SK-N-SH (cell line): ENCODE measurements at regions not wholly inside any gene's neighbourhood (a gene's known extent, or its start where the extent isn't known, plus 50 kb on each side); places are given as distances from the start of the nearest gene placed in this dataset.

Experiments
- CTCF ChIA-PET: fragments of 300-600, 350-600 bp; formaldehyde crosslinking; extraction: SDS; loops from one replicate; lab custom pipeline; 2021; lab: Yijun Ruan, JAX
- POLR2A ChIA-PET: fragments of 350-600 bp; sonication (Branson Sonifier 250); formaldehyde crosslinking; extraction: SDS; loops from one replicate; lab custom pipeline; 2020; ENCODE audit warnings: antibody characterized with exemption, inconsistent platforms; lab: Yijun Ruan, JAX
- DNase-seq: peaks from one replicate; pipeline ENCODE4 v3.0.0; 2012
- H2AFZ ChIP-seq: fragments of 200-600 bp; sonication (generic); 2 replicates; pipeline ENCODE4 v1.8.1; 2016; ENCODE audit warnings: antibody characterized with exemption, mild to moderate bottlenecking, low read depth
- H3F3A ChIP-seq: fragments of 200-600 bp; sonication (generic); replicated peaks from 2 replicates; pipeline ENCODE3; 2016; ENCODE audit warnings: antibody characterized with exemption, mild to moderate bottlenecking; ENCODE audit not compliant: insufficient read depth
- H3K27ac ChIP-seq, 2 experiments: fragments of 200-500 bp in 1 of 2; fragments of 200-600 bp in 1 of 2; sonication (Bioruptor generic) in 1 of 2; sonication (generic), shearing (Covaris generic) in 1 of 2; 2 replicates each; pipeline versions ENCODE4 v1.5.1 to v1.6.1; 2014 to 2016; ENCODE audit warnings: low read depth in 2 of 2, inconsistent platforms in 1 of 2, low read length in 1 of 2, mild to moderate bottlenecking in 1 of 2, mixed read lengths in 1 of 2
- H3K27me3 ChIP-seq: fragments of 200-600 bp; sonication (generic), shearing (Covaris generic); 2 replicates; pipeline ENCODE4 v1.6.1; 2016; ENCODE audit warnings: mixed run types; ENCODE audit not compliant: insufficient read depth
- H3K36me3 ChIP-seq, 2 experiments: fragments of 200-500 bp in 1 of 2; fragments of 200-600 bp in 1 of 2; sonication (Bioruptor generic) in 1 of 2; sonication (generic) in 1 of 2; replicated peaks in 1 of 2; 2 replicates each; pipeline versions ENCODE3 to v1.5.1; 2014 to 2016; ENCODE audit warnings: low read length in 1 of 2, mild to moderate bottlenecking in 1 of 2; ENCODE audit not compliant: insufficient read depth in 2 of 2, control insufficient read depth in 1 of 2
- H3K4me1 ChIP-seq, 2 experiments: fragments of 200-500 bp in 1 of 2; fragments of 200-600 bp in 1 of 2; sonication (Bioruptor generic) in 1 of 2; sonication (generic), shearing (Covaris generic) in 1 of 2; 2 replicates each; pipeline versions ENCODE4 v1.5.1 to v1.6.1; 2014 to 2016; ENCODE audit warnings: low read depth in 1 of 2, low read length in 1 of 2, mixed run types in 1 of 2; ENCODE audit not compliant: insufficient read depth in 2 of 2, control insufficient read depth in 1 of 2
- H3K4me2 ChIP-seq: fragments of 200-600 bp; sonication (generic), shearing (Covaris generic); 2 replicates; pipeline ENCODE4 v1.6.1; 2017; ENCODE audit warnings: mixed run types
- H3K4me3 ChIP-seq, 2 experiments: fragments of 200-500 bp in 1 of 2; fragments of 200-600 bp in 1 of 2; sonication (Bioruptor generic) in 1 of 2; sonication (generic), shearing (Covaris generic) in 1 of 2; 2 replicates each; pipeline versions ENCODE4 v1.5.1 to v1.8.1; 2014 to 2016; ENCODE audit warnings: low read depth in 2 of 2, inconsistent platforms in 1 of 2, low read length in 1 of 2, mild to moderate bottlenecking in 1 of 2, mixed read lengths in 1 of 2, moderate library complexity in 1 of 2
- H3K79me2 ChIP-seq: fragments of 200-600 bp; sonication (generic); 2 replicates; pipeline ENCODE4 v1.8.1; 2017; ENCODE audit warnings: mild to moderate bottlenecking; ENCODE audit not compliant: insufficient read depth
- H3K9ac ChIP-seq: fragments of 200-600 bp; sonication (generic); 2 replicates; pipeline ENCODE4 v1.6.1; 2017; ENCODE audit warnings: mixed run types
- H3K9me2 ChIP-seq: fragments of 200-600 bp; sonication (generic); 2 replicates; pipeline ENCODE4 v1.6.1; 2017; ENCODE audit warnings: mixed run types
- H3K9me3 ChIP-seq: fragments of 200-600 bp; sonication (generic); 2 replicates; pipeline ENCODE4 v1.6.1; 2017; ENCODE audit warnings: mixed run types, mild to moderate bottlenecking, moderate library complexity
- H4K20me1 ChIP-seq: fragments of 200-600 bp; sonication (generic); 2 replicates; pipeline ENCODE4 v1.6.1; 2017; ENCODE audit warnings: mild to moderate bottlenecking, mixed run types; ENCODE audit not compliant: insufficient read depth
- CHD2 ChIP-seq: fragments of 150-350 bp; IDR thresholded peaks from 2 replicates; pipeline ENCODE4 v1.6.1; 2018; ENCODE audit warnings: low read length; ENCODE audit not compliant: partially characterized antibody
- ELF1 ChIP-seq: IDR thresholded peaks from 2 replicates; pipeline ENCODE4 v1.4.0; 2012
- EZH2phosphoT487 ChIP-seq: fragments of 200-600 bp; sonication (generic); IDR thresholded peaks from 2 replicates; pipeline ENCODE4 v1.6.1; 2017; ENCODE audit warnings: low read depth, mixed run types, mild to moderate bottlenecking, antibody characterized with exemption, moderate library complexity, borderline replicate concordance
- FOXJ3 ChIP-seq: sonication (generic); formaldehyde crosslinking; IDR thresholded peaks from 2 replicates; pipeline ENCODE4 v1.5.1; 2020; ENCODE audit warnings: mild to moderate bottlenecking, missing genetic modification reagents
- GABPA ChIP-seq: IDR thresholded peaks from 2 replicates; pipeline ENCODE4 v1.4.0; 2012; ENCODE audit warnings: low read depth, mild to moderate bottlenecking
- GATA2 ChIP-seq: sonication (generic); formaldehyde crosslinking; IDR thresholded peaks from 2 replicates; pipeline ENCODE4 v1.5.0; 2020; ENCODE audit warnings: mild to moderate bottlenecking, missing genetic modification reagents
- NFIC ChIP-seq: IDR thresholded peaks from 2 replicates; pipeline ENCODE4 v1.4.0; 2012; ENCODE audit warnings: borderline replicate concordance
- RXRA ChIP-seq: IDR thresholded peaks from 2 replicates; pipeline ENCODE4 v1.4.0; 2012; ENCODE audit warnings: low read depth, mild to moderate bottlenecking, borderline replicate concordance
- SMC3 ChIP-seq: IDR thresholded peaks from 2 replicates; pipeline ENCODE4 v1.6.1; 2012; ENCODE audit warnings: low read depth, low read length, improper control_type of control experiment
- TCF12 ChIP-seq: IDR thresholded peaks from 2 replicates; pipeline ENCODE4 v1.4.0; 2012
- TEAD4 ChIP-seq: IDR thresholded peaks from 2 replicates; pipeline ENCODE4 v1.4.0; 2012; ENCODE audit warnings: mild to moderate bottlenecking, borderline replicate concordance; ENCODE audit not compliant: insufficient read depth
- WGBS: methylation state at CpG from one replicate; pipeline ENCODE4 v1.1.6; 2017; ENCODE audit warnings: low lambda C conversion rate; 5-methylcytosine and 5-hydroxymethylcytosine counted together
- TF ChIP-seq, protein P1 (sequence below): IDR thresholded peaks from 2 replicates; pipeline ENCODE4 v1.4.0; 2012; ENCODE audit warnings: low read depth, borderline replicate concordance
- TF ChIP-seq, protein P2 (sequence below): IDR thresholded peaks from 2 replicates; pipeline ENCODE4 v1.4.0; 2012; ENCODE audit warnings: low read depth
- TF ChIP-seq, protein P3 (sequence below): fragments of 150-350 bp; IDR thresholded peaks from 2 replicates; pipeline ENCODE4 v1.6.1; 2016; ENCODE audit warnings: mild to moderate bottlenecking, low read depth, low read length
- TF ChIP-seq, protein P4 (sequence below): IDR thresholded peaks from 2 replicates; pipeline ENCODE4; 2012

DNA sequence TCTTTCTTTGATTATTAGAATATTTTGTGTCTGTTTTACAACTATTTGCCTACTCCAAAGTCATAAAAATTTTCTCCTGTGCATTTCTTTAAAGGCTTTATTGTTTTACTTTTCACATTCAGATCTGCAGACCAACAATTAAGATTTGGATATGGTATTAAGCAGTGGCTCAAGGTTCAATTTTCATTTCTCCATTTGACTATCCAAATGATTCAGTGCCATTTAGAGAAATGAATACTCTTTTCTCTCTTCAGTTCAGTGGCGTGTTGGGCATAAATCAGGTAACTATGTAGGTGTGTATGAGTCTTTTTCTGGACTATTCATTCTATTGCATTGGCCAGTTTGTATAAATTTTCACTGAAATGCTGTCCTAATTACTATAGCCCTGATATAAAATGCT lies 57.3 kb upstream of the IL1R1 start (continued):
- TF ChIP-seq, protein P1, sequence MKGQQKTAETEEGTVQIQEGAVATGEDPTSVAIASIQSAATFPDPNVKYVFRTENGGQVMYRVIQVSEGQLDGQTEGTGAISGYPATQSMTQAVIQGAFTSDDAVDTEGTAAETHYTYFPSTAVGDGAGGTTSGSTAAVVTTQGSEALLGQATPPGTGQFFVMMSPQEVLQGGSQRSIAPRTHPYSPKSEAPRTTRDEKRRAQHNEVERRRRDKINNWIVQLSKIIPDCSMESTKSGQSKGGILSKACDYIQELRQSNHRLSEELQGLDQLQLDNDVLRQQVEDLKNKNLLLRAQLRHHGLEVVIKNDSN, result no peak
- no peak for TF ChIP-seq RXRA
- no peak for TF ChIP-seq CHD2

DNA sequence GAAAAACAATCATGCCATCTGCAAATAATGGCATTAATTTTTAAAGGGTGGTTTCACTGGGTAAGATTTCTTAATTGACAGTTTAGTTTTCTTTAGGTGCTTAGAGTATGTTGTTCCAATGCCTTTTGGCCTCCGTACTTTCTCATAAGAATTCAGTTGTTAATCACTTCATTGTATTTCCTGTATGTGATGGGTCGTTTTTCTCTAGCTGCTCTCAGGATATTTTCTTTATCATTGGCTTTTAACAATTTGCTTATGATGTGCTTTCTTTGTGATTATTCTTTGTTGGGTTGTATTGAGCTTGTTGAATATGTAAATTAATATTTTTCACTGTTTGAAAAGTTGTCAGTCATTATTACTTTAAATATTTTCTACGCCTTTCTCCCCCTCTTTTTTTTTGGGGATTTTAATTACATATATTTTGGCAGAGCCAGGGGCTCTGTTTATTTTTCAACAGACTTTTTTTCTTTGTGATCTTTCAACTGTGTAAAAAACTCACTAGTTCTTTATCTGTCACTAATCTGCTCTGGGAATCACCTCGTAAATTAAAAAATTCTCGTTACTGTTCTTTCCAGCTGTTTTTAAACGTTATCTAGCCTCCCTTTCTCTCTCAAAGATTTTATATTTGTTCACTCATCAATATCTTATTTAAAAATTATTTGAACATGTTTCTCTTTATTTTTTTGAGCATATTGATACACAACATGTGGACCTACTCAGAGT lies 56.2 kb upstream of the IL1R1 start:
- no peaks in the 10 kb centered on the region for H3K27me3 ChIP-seq
- peaks cover 5% of the 10 kb centered on the region; the same call in 1 of the 2 replicates for H3K9me3 ChIP-seq
- H3K36me3 ChIP-seq, result peaks cover 0 to 4% of the 10 kb centered on the region in 2 experiments
- WGBS, result 57% methylated on average over 6 of the region's 6 CpGs
- CTCF ChIA-PET, result interaction anchor here (0.6 to 0.9 kb wide), 2 partner anchors 66 to 85 kb away, joined by 3 read pairs; no protein-coding TSS in a partner anchor
- H4K20me1 ChIP-seq, result no peaks in the 10 kb centered on the region
- H3K4me2 ChIP-seq, result no peak overlapping the region
- no peaks in the 10 kb centered on the region for H3K9me2 ChIP-seq
- DNase-seq, result no peak
- no peaks in the 10 kb centered on the region for H3K79me2 ChIP-seq
- H3K27ac ChIP-seq, result no peak overlapping the region
- no peaks in the 10 kb centered on the region; a peak in 1 of 4 replicates for H3K4me1 ChIP-seq
- no peak overlapping the region for H3K9ac ChIP-seq
- H3F3A ChIP-seq, result no peaks in the 10 kb centered on the region
- no peak overlapping the region; the same call in 1 of the 2 replicates for H2AFZ ChIP-seq
- POLR2A ChIA-PET, result no interaction called here
- TF ChIP-seq, protein P2, sequence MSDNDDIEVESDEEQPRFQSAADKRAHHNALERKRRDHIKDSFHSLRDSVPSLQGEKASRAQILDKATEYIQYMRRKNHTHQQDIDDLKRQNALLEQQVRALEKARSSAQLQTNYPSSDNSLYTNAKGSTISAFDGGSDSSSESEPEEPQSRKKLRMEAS, result no peak
- H3K4me3 ChIP-seq, result no peak overlapping the region

DNA sequence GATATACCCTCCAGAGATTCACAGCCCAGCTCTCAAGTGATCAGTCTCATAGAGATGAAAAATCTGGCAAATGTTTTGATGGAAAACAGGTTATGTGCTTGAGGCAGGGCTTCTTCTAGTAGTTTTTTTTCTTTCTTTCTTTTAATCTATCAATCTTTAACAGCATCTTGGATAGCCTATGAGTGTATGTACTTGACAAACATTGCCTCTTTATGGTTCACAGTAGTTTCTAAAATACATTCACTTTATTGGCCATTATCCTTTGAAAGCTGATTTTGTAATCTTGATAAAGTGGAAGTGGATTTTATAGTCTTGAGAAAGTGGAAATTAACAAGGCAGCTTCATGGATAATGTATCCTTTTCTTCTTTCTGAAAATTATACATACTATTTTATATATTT lies 51.4 kb upstream of the IL1R1 start:
- Histone ChIP-seq H3K36me3 (peaks cover 0 to 4% of the 10 kb centered on the region in 2 experiments), H3K9ac (no peak overlapping the region), H3K4me3 (no peak overlapping the region), H3K27me3 (no peaks in the 10 kb centered on the region), H3K27ac (no peak overlapping the region), H3K4me1 (no peaks in the 10 kb centered on the region; a peak in 1 of 4 replicates), H3K9me3 (peaks cover 5% of the 10 kb centered on the region; the same call in 1 of the 2 replicates), H4K20me1 (no peaks in the 10 kb centered on the region), H3F3A (peaks cover 7% of the 10 kb centered on the region), H3K4me2 (no peak overlapping the region), H2AFZ (no peak overlapping the region), H3K9me2 (no peaks in the 10 kb centered on the region), H3K79me2 (no peaks in the 10 kb centered on the region)
- CTCF ChIA-PET, result interaction anchor here (0.8 to 1.9 kb wide), 3 partner anchors 8 to 71 kb away, joined by 3 to 5 read pairs (median 3); no protein-coding TSS in a partner anchor
- POLR2A ChIA-PET, result no interaction called here
- no peak for DNase-seq
- TF ChIP-seq TCF12 (no peak), FOXJ3 (CRISPR knock-in tag) (no peak), SMC3 (no peak), GABPA (no peak), GATA2 (CRISPR knock-in tag) (no peak), ELF1 (no peak), EZH2phosphoT487 (no peak), NFIC (no peak), CHD2 (no peak), TEAD4 (no peak)
- TF ChIP-seq, protein P3, sequence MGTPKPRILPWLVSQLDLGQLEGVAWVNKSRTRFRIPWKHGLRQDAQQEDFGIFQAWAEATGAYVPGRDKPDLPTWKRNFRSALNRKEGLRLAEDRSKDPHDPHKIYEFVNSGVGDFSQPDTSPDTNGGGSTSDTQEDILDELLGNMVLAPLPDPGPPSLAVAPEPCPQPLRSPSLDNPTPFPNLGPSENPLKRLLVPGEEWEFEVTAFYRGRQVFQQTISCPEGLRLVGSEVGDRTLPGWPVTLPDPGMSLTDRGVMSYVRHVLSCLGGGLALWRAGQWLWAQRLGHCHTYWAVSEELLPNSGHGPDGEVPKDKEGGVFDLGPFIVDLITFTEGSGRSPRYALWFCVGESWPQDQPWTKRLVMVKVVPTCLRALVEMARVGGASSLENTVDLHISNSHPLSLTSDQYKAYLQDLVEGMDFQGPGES, result no peak
- TF ChIP-seq, protein P4, sequence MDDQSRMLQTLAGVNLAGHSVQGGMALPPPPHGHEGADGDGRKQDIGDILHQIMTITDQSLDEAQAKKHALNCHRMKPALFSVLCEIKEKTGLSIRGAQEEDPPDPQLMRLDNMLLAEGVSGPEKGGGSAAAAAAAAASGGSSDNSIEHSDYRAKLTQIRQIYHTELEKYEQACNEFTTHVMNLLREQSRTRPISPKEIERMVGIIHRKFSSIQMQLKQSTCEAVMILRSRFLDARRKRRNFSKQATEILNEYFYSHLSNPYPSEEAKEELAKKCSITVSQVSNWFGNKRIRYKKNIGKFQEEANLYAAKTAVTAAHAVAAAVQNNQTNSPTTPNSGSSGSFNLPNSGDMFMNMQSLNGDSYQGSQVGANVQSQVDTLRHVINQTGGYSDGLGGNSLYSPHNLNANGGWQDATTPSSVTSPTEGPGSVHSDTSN, result no peak
- TF ChIP-seq, protein P1, result no peak
